Skeletal muscle tissue (tissue), 3 donors: ENCODE measurements at regions not wholly inside any gene's neighbourhood (a gene's known extent, or its start where the extent isn't known, plus 50 kb on each side); places are given as distances from the start of the nearest gene placed in this dataset.

Experiments
- H3K27ac ChIP-seq: one replicate; pipeline ENCODE4 v1.7.0; 2013; ENCODE audit warnings: mild to moderate bottlenecking, low read depth, low read length, inconsistent platforms
- H3K27me3 ChIP-seq, 3 donors: one replicate each; pipeline ENCODE4 v1.7.0; 2013; ENCODE audit warnings: low read length in 3 of 3; ENCODE audit not compliant: control insufficient read depth in 3 of 3, insufficient read depth in 3 of 3
- H3K36me3 ChIP-seq, 3 donors: one replicate each; pipeline ENCODE4 v1.7.0; 2013; ENCODE audit warnings: low read length in 3 of 3; ENCODE audit not compliant: control insufficient read depth in 3 of 3, insufficient read depth in 3 of 3
- H3K4me1 ChIP-seq, 3 donors: one replicate each; pipeline ENCODE4 v1.7.0; 2013; ENCODE audit warnings: low read length in 3 of 3, mild to moderate bottlenecking in 3 of 3; ENCODE audit not compliant: control insufficient read depth in 3 of 3, insufficient read depth in 3 of 3
- H3K4me3 ChIP-seq, 3 donors: one replicate each; pipeline ENCODE4 v1.7.0; 2013; ENCODE audit warnings: low read length in 3 of 3
- H3K9ac ChIP-seq, 3 donors: one replicate each; pipeline ENCODE4 v1.7.0; 2013; ENCODE audit warnings: low read length in 3 of 3, mild to moderate bottlenecking in 3 of 3, moderate library complexity in 2 of 3, low read depth in 1 of 3
- H3K9me3 ChIP-seq, 3 donors: one replicate each; pipeline ENCODE4 v1.7.0; 2013; ENCODE audit warnings: low read length in 3 of 3; ENCODE audit not compliant: control insufficient read depth in 3 of 3
- donor health status: Osteomylitis.

- no peak overlapping the region for H3K4me3 ChIP-seq
- no peak overlapping the region for H3K27ac ChIP-seq
- H3K9me3 ChIP-seq: no peaks in the 10 kb centered on the region
- H3K36me3 ChIP-seq: no peaks in the 10 kb centered on the region
- no peak overlapping the region for H3K9ac ChIP-seq
- H3K27me3 ChIP-seq: no peaks in the 10 kb centered on the region
- H3K4me1 ChIP-seq: no peaks in the 10 kb centered on the region
Observed at GRCh38 chr6:99219788-99220187, 129.7 kb downstream of the FAXC start.

DNA sequence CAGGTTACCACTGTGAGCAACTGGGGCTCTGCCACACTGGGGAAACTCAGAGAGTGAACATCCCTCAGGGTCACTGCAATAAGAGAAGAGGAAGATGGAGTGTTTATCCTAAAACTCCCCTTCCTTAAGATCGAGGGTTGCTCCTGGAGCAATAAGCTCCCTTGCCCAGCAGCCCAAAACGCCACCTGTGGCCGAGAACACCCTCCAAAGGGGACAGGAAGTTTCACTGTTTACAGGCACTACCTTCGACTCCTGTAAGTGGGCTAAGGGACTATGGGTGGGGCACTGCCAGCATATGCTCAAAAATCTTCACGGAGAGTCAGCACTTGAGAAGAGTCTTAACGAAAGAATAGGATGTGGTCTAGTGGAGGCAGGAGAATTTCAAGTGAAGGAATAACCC, 132.5 kb downstream of the FAXC start:
- Histone ChIP-seq H3K27ac (no peak overlapping the region), H3K4me3 (no peak overlapping the region), H3K9ac (no peak overlapping the region), H3K27me3 (no peaks in the 10 kb centered on the region), H3K36me3 (no peaks in the 10 kb centered on the region), H3K9me3 (no peaks in the 10 kb centered on the region), H3K4me1 (no peaks in the 10 kb centered on the region)

DNA sequence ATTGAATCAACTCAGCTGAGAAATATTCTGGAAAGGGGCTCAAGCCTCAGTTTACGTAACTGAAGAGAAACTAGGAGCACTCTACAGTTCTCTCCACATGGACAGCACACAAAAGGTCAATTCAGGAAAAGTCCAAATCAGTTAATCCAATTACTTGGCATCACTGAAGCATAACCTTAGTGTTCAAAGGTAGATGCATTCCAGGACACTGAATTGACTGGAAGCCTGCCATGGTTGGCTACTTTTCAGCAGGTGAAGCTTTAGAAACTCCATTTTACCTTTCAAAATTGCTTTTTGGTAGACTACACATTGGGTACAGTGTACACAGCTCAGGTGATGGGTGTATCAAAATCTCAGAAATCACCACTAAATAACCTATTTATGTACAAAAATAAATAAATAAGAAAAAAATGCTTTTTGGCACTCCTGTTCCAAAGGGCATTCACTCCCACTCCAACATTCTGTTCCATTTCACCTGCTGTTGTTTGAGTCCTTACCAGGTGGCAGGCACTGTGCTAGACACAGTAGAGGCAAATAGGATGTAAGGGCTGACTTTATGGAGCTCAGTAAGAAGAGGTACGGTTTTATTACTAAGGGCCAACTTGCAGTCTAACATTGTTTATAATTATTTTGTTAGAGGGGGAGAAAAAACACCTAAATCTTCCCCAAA, 153.4 kb downstream of the FAXC start:
- Histone ChIP-seq H3K9ac (no peak overlapping the region), H3K27ac (no peak overlapping the region), H3K4me1 (no peaks in the 10 kb centered on the region), H3K9me3 (no peaks in the 10 kb centered on the region), H3K4me3 (no peak overlapping the region), H3K36me3 (no peaks in the 10 kb centered on the region), H3K27me3 (no peaks in the 10 kb centered on the region)

- Histone ChIP-seq H3K9ac (no peak overlapping the region), H3K36me3 (no peaks in the 10 kb centered on the region), H3K27ac (no peak overlapping the region), H3K4me3 (no peak overlapping the region), H3K27me3 (no peaks in the 10 kb centered on the region), H3K9me3 (no peaks in the 10 kb centered on the region), H3K4me1 (peaks cover 0 to under 1% (median 0%) of the 10 kb centered on the region in 3 donors)
Observed at GRCh38 chr6:99192561-99192960, 156.9 kb downstream of the FAXC start.

DNA sequence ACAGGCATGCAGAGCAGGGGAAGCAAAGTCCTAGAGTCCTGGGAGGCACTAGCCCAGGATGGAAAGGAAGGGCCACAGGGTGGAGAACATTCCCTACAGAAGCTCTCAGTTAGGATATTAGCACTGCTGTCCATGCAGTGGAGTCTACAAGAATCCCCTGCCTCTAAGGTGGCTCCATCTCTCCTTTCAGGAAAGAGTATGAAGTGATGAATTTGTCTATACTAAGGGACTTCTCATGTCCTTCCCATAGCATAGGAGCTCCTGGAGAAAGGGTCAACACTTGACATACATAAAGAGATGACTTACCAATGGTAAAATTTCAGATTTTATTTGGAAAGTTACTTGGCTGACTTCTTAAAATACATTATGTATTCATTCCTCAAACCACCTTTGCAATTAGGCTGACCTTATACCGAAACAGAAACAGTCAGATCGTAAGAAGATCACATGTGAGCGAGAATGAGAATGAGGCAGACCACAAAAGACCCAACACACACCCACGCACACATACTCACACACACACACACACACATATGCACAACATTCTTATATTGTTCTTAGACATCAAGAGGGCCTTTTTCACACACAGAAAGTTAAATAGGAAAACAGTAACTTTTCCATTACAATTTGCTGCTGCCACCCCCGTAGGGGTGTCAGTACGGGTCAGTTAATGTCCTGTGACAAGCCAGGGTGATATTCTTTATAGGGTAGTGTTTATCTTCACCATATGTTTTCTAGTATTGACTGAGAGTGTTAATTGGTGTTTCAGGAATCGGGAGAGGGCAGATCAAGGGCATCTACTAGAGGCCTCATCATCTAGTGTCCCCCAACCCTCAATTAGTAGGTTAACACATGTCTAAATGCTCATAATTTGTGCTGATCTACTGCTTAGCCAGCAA, 159.4 kb downstream of the FAXC start:
- peaks cover 0 to 15% (median 0%) of the 10 kb centered on the region in 3 donors for H3K4me1 ChIP-seq
- no peaks in the 10 kb centered on the region for H3K36me3 ChIP-seq
- no peak overlapping the region for H3K9ac ChIP-seq
- H3K4me3 ChIP-seq: no peak overlapping the region
- H3K27ac ChIP-seq: no peak overlapping the region
- H3K27me3 ChIP-seq: no peaks in the 10 kb centered on the region
- H3K9me3 ChIP-seq: no peaks in the 10 kb centered on the region

DNA sequence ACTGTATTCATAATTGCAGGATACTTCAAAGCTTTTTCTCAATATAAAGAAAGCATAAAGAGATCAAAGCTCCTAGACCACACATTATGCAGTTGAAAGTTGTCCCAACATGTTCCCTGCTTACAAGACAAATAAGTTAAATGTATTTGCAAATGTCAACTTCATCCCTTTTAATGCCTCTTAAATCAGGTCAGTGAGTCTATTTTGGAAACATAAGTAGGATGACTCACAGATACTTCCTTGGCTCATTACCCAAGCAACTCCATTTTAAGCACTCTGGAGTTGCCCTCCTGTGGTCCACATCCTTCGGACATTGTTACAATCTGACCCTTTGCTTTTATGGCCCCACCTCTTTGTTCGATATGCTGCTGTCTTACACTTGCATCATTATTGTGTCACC, 162.0 kb downstream of the FAXC start:
- H3K27ac ChIP-seq: peak overlapping the region; percentile 22
- peak overlapping the region in 1 of 3 donors; percentile 11 for H3K4me3 ChIP-seq
- peaks cover 0 to 17% (median 0%) of the 10 kb centered on the region in 3 donors for H3K4me1 ChIP-seq
- no peaks in the 10 kb centered on the region for H3K9me3 ChIP-seq
- no peaks in the 10 kb centered on the region for H3K36me3 ChIP-seq
- H3K9ac ChIP-seq: no peak overlapping the region
- no peaks in the 10 kb centered on the region for H3K27me3 ChIP-seq

- Histone ChIP-seq H3K36me3 (no peaks in the 10 kb centered on the region), H3K27ac (no peak overlapping the region), H3K4me1 (peaks cover 0 to 17% (median 0%) of the 10 kb centered on the region in 3 donors), H3K9ac (no peak overlapping the region), H3K4me3 (no peak overlapping the region), H3K9me3 (no peaks in the 10 kb centered on the region), H3K27me3 (no peaks in the 10 kb centered on the region)
Observed at GRCh38 chr6:99186417-99186816, 163.1 kb downstream of the FAXC start.

GRCh38 chr6:99185525-99185924, 163.9 kb downstream of the FAXC start:
- H3K9me3 ChIP-seq: no peaks in the 10 kb centered on the region
- no peak overlapping the region for H3K4me3 ChIP-seq
- H3K27ac ChIP-seq: no peak overlapping the region
- H3K36me3 ChIP-seq: no peaks in the 10 kb centered on the region
- H3K4me1 ChIP-seq: peaks cover 0 to 17% (median 0%) of the 10 kb centered on the region in 3 donors
- no peak overlapping the region for H3K9ac ChIP-seq
- no peaks in the 10 kb centered on the region for H3K27me3 ChIP-seq

- no peaks in the 10 kb centered on the region for H3K36me3 ChIP-seq
- H3K27ac ChIP-seq: no peak overlapping the region
- peaks cover 0 to 2% (median 0%) of the 10 kb centered on the region in 3 donors for H3K9me3 ChIP-seq
- H3K4me3 ChIP-seq: no peak overlapping the region
- H3K4me1 ChIP-seq: peaks cover 0 to 17% (median 0%) of the 10 kb centered on the region in 3 donors
- H3K27me3 ChIP-seq: no peaks in the 10 kb centered on the region
- H3K9ac ChIP-seq: no peak overlapping the region
Observed at GRCh38 chr6:99184696-99185095, 164.8 kb downstream of the FAXC start.

DNA sequence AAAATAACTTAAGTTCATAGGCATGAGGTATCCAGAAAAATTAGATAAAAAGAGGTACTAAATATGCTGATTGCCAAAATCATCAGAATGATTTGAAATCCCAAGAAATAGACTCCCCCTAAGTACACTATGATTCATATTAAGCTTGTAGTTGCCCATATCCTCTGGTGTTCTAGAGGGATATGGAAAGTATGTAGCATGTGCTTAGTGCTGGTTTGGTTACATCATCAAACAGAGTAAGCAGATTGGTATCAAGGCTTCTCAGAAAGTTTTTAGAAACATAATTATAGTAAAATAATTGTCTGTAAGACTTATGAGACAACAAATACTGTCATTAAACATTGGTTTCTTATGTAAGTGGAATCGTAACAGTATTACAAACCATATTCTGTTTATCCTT, 166.4 kb downstream of the FAXC start:
- Histone ChIP-seq H3K4me1 (peaks cover 0 to 17% (median 0%) of the 10 kb centered on the region in 3 donors), H3K27ac (no peak overlapping the region), H3K9me3 (peaks cover 2% of the 10 kb centered on the region in 3 donors), H3K36me3 (no peaks in the 10 kb centered on the region), H3K27me3 (no peaks in the 10 kb centered on the region), H3K9ac (no peak overlapping the region), H3K4me3 (no peak overlapping the region)
